Right renal cortex interstitium (tissue), 3 donors: ENCODE measurements at regions not wholly inside any gene's neighbourhood (a gene's known extent, or its start where the extent isn't known, plus 50 kb on each side); places are given as distances from the start of the nearest gene placed in this dataset.

Experiments used
- DNase-seq, 3 donors: peaks; one replicate each; pipeline ENCODE4 v3.0.0-alpha.2; 2013; ENCODE audit warnings: low read depth in 3 of 3, low spot score in 2 of 3

- DNase-seq, result no peak
Observed at GRCh38 chr22:49161002-49161850, 666.4 kb downstream of the BRD1 start.

GRCh38 chr22:49160261-49161001, 667.2 kb downstream of the BRD1 start:
- DNase-seq, result no peak

- no peak for DNase-seq
Observed at GRCh38 chr22:49159711-49160110, 668.0 kb downstream of the BRD1 start.

- no peak for DNase-seq
Observed at GRCh38 chr22:49158741-49159564, 668.7 kb downstream of the BRD1 start.

GRCh38 chr22:49157529-49158339, 669.9 kb downstream of the BRD1 start:
- no peak for DNase-seq

GRCh38 chr22:49156662-49157285, 670.9 kb downstream of the BRD1 start:
- no peak for DNase-seq

- DNase-seq, result no peak
Observed at GRCh38 chr22:49155770-49156580, 671.7 kb downstream of the BRD1 start.

- no peak for DNase-seq
Observed at GRCh38 chr22:49155039-49155769, 672.5 kb downstream of the BRD1 start.

GRCh38 chr22:49154433-49154832, 673.2 kb downstream of the BRD1 start:
- no peak for DNase-seq

GRCh38 chr22:49153921-49154320, 673.8 kb downstream of the BRD1 start:
- no peak for DNase-seq

GRCh38 chr22:49152939-49153770, 674.5 kb downstream of the BRD1 start:
- no peak for DNase-seq

- no peak for DNase-seq
Observed at GRCh38 chr22:49152127-49152938, 675.3 kb downstream of the BRD1 start.

- DNase-seq, result no peak
Observed at GRCh38 chr22:49151256-49152126, 676.2 kb downstream of the BRD1 start.

- DNase-seq, result no peak
Observed at GRCh38 chr22:49150801-49151221, 676.9 kb downstream of the BRD1 start.

GRCh38 chr22:49149721-49150608, 677.7 kb downstream of the BRD1 start:
- no peak for DNase-seq
